GM19023 (cell line): ENCODE measurements at regions not wholly inside any gene's neighbourhood (a gene's known extent, or its start where the extent isn't known, plus 50 kb on each side); places are given as distances from the start of the nearest gene placed in this dataset.

Source experiments
- ATAC-seq: cut with Tn5 transposase; IDR thresholded peaks from one replicate; pipeline ENCODE4 v1.9.1; 2021; ENCODE audit warnings: mild to moderate bottlenecking, moderate library complexity; ENCODE audit not compliant: unreplicated experiment

DNA sequence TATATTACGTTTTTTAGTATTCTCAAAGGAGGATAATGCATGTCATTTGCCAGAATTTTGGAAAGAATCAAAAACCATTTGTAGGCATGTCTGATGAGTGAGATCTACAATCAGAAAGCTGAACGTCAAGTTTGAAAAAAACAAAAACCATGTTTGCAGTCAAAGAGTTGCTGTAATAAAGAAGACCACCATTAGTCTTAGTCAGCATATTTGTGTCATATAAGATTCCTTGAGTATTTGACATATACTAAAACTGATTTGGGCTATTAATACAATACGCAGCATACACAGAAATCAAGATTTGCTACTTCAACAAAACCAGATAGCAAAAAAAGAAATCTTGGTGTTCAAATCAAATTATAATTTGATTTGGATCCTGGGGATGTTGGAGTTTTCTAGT lies 247.5 kb downstream of the SAMD5 start:
- ATAC-seq: no peak

DNA sequence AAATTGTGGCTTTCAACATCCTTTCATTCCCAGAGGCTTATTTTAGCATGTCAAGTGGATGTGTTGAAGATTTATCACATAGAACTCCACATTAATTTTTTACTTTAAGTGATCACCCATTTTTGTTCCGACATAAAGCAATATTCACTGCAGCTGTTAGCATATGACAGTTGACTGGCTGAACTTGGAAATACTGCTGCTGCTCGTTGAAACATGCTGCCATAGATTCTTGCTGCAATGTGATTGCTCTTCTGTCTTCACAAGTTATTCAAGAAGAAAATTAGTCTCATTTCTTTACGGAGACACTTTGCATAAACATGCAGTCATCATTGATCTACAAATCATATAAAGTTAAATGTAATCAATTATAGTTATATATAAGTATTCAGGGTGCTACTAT lies 248.4 kb downstream of the SAMD5 start:
- no peak for ATAC-seq

GRCh38 chr6:147757291-147757690 lies 248.8 kb downstream of the SAMD5 start:
- ATAC-seq: no peak

DNA sequence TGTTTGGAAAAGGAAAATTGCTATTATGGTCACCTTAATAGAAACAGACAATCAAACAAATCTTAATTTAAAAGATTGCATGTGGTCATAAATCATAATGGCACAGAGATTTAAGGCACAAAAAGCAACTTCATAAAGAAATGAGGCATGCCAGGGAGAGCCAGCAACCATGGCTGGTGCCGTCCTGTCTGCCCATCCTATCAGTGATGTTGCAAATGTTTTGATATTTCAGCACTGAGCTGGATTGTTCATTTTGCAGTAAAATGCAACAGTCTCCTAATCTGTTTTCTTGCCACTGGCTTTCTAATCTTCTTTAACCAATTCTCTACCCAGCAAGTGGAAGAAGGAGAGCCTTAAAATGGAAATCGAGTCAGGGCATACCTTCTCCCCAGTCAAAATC lies 249.8 kb downstream of the SAMD5 start:
- no peak for ATAC-seq

DNA sequence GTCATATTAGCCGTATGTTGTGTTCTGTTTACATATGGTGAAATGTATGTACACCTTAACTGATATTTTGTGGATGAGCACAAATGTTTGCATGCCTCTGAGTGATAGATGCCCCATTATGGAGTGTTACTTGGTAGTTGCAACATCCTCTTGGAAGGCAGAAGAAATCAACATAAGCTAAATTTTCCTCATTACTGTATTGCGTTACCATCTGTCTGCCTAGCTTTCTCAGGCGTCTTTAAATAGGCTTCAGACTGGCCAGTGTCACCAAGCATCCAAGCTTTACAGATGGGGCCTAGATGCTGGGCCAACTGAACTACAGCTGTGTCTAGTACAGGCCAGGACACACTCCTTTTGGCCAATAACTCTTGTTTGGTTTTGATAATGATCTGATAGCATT lies 250.6 kb downstream of the SAMD5 start:
- ATAC-seq: no peak

GRCh38 chr6:147759536-147759935 lies 251.0 kb downstream of the SAMD5 start:
- no peak for ATAC-seq

DNA sequence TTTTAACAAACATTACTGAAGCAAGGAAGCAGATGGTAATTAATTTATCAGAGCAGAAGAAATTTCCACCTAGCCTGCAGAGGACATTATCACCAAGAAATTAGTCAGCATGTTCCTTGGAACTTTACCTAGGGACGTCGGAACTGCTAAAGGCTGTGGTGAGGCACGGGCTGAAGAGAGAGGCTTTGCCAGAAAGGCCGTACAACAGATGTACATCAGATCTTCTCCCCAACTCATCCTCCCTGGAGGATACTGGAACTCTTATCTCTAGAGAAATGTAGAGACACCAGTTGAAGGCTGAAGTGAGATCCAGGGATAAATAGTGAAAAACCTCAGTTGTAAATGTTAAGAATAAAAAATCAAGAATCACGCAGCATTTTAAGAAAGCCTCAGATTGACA lies 257.1 kb downstream of the SAMD5 start:
- no peak for ATAC-seq

GRCh38 chr6:147768969-147769368 lies 260.5 kb downstream of the SAMD5 start:
- no peak for ATAC-seq

DNA sequence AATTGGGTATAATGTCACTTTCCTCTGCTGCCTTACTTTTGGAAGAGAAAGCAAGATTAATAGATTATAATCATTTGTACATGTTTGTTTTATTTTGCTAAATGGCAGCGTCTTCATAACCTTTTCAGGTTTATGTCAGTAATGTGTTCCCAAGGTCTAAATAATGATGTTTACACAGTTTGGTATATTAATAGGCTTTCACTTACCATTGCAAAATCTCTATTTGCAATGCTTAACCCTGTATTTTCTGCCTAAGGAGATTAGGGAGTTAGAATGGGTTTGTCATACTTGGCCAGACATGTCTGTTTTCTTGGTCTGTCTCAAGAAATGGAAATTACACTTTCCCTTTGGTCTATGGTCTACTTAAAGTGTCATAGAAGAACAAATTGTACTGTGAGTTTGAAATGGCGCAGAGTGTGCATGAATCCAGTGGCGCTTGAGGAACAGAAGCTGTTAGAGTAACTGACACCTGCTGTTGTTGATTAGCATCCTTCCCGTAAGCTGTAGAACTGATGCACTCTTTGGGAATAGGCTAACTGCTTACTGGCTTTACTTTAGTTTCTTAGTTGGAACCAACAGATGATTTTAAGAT lies 261.1 kb downstream of the SAMD5 start:
- no peak for ATAC-seq

GRCh38 chr6:147770221-147770620 lies 261.7 kb downstream of the SAMD5 start:
- no peak for ATAC-seq

GRCh38 chr6:147772724-147773123 lies 264.2 kb downstream of the SAMD5 start:
- no peak for ATAC-seq

DNA sequence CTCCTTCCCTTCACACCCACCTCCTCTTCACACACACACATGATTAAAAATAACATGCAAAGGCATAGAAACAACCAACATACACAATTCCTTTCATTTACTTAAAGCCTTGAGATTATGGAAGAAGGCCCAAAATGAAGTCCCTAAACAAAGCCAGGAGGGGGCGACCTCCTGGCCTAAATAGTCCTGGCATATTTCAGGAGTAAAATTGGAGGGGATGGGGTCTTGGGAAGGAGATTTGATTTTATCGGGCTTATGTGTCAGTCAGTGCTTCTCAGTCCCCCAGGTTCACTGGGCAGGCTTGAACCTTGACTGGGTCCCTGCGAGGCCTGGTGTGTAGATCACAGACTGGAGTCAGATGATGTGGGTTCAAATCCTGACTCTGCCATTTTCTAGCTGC lies 266.4 kb downstream of the SAMD5 start:
- no peak for ATAC-seq

- no peak for ATAC-seq
These were observed 268.2 kb downstream of the SAMD5 start for GRCh38 chr6:147776631-147777213.

- ATAC-seq: no peak
These were observed 271.1 kb downstream of the SAMD5 start for GRCh38 chr6:147779624-147780023.

- ATAC-seq: no peak
These were observed 273.8 kb downstream of the SAMD5 start for GRCh38 chr6:147782302-147782701.

- no peak for ATAC-seq
These were observed 275.9 kb downstream of the SAMD5 start for GRCh38 chr6:147784371-147784770.

DNA sequence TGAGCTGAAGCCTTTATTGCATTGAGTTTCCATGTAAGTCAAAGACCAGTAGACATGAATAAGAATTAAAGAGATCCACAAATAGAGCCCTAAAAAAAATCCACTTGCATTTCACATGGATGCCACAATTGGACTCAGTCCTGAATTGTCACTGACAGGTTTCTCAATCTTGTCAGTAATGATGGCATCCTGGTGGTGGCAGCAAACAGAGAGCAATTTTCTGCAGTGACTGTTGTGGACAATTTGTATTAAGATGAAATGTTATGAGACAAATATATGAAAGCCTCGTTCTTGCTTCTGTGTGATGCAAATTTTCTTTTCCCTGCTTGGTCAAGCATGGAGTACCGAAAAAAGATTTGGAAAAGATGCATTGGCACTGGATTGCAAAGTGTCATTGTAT lies 278.9 kb downstream of the SAMD5 start:
- no peak for ATAC-seq

- no peak for ATAC-seq
These were observed 281.0 kb downstream of the SAMD5 start for GRCh38 chr6:147789430-147789947.

DNA sequence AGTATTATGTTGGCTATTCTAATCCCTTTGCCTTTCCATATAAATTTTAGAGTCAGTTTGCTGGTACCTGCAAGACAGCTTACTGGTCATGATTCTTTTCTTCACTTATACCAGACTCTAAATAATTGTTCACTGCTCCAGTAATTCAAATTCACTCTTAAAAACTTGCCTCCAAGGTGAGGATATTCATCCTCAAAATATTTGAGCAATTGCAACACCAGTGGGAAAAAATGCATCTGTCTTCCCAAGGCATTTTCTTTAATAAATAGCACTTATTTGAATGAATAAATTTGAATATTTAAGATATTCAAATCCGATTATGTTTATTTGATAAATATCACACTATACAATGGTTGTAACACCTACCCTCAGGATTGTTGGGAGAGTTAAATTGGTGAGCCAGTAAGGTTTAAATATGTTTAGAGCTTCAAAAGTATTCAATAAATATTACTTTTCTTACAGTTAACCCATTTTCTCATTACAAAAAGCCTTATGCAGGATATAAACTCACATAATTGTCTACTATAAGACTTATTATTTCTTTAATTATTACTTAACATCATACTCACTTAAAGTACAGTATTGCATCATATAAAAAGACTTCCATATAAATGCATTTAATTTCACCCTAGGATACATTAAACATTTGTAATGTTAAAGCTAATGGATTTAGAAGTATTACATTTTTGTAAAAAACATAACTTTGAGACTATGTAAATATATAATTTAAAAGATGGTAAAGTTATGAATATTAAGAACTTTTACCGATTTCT lies 285.6 kb downstream of the SAMD5 start:
- ATAC-seq: no peak

- ATAC-seq: no peak
These were observed 294.0 kb downstream of the SAMD5 start for GRCh38 chr6:147802459-147802858.

DNA sequence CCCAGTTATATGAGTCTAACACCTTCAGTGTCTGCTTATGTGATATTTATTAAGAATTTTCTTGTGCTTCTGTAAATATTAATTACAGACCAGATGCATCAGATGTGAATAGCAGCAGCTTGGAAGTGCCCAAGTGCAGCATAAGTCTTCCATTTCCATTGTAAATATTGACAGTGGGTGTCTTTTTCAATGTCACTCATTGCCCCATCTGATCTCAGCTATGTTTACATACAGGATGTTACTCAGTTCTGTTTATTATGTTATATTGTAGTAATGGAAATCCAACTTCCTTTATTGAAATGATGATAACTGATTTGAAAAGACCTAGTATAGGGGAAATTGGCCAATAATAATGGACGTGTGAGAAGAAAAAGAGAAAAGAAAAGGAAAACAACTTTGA lies 296.7 kb downstream of the SAMD5 start:
- no peak for ATAC-seq

GRCh38 chr6:147806697-147807096 lies 298.2 kb downstream of the SAMD5 start:
- ATAC-seq: no peak
